Smooth muscle cell (in vitro differentiated cells): ENCODE measurements at regions not wholly inside any gene's neighbourhood (a gene's known extent, or its start where the extent isn't known, plus 50 kb on each side); places are given as distances from the start of the nearest gene placed in this dataset.

Experiments
- DNase-seq: peaks from one replicate; lab custom pipeline; 2025; ENCODE audit not compliant: unreplicated experiment; lab: John Stamatoyannopoulos, UW
- H2AFZ ChIP-seq: fragments of 200-600 bp; sonication (generic); 2 replicates; pipeline ENCODE4 v1.6.0; 2016; ENCODE audit warnings: antibody characterized with exemption, low read depth, mild to moderate bottlenecking
- H3F3A ChIP-seq: fragments of 200-600 bp; sonication (generic); 2 replicates; pipeline ENCODE4 v1.6.0; 2017; ENCODE audit warnings: antibody characterized with exemption, low read depth
- H3K27ac ChIP-seq: fragments of 200-600 bp; sonication (generic); 2 replicates; pipeline ENCODE4 v1.5.1; 2016; ENCODE audit warnings: low read depth, mild to moderate bottlenecking
- H3K27me3 ChIP-seq: fragments of 200-600 bp; sonication (generic); 2 replicates; pipeline ENCODE4 v1.6.1; 2016; ENCODE audit warnings: low read depth, mild to moderate bottlenecking
- H3K36me3 ChIP-seq: fragments of 200-600 bp; sonication (generic); 2 replicates; pipeline ENCODE4 v1.5.1; 2016; ENCODE audit warnings: low read depth
- H3K4me1 ChIP-seq: fragments of 200-600 bp; sonication (generic); 2 replicates; pipeline ENCODE4 v1.5.1; 2016; ENCODE audit warnings: low read depth
- H3K4me2 ChIP-seq: fragments of 200-600 bp; sonication (generic); 2 replicates; pipeline ENCODE4 v1.6.0; 2016; ENCODE audit warnings: mild to moderate bottlenecking
- H3K4me3 ChIP-seq: fragments of 200-600 bp; sonication (generic); 2 replicates; pipeline ENCODE4 v1.5.1; 2016; ENCODE audit warnings: mild to moderate bottlenecking
- H3K79me2 ChIP-seq: fragments of 200-600 bp; sonication (generic); 2 replicates; pipeline ENCODE4 v1.6.0; 2016; ENCODE audit warnings: low read depth, mild to moderate bottlenecking
- H3K9ac ChIP-seq: fragments of 200-600 bp; sonication (generic); 2 replicates; pipeline ENCODE4 v1.6.0; 2016; ENCODE audit warnings: low read depth
- H3K9me3 ChIP-seq: fragments of 200-600 bp; sonication (generic); replicated peaks from 2 replicates; pipeline ENCODE4 v1.5.1; 2016; ENCODE audit warnings: low read depth
- H4K20me1 ChIP-seq: fragments of 200-600 bp; sonication (generic); 2 replicates; pipeline ENCODE4 v1.6.0; 2016; ENCODE audit warnings: low read depth
- CTCF ChIP-seq: fragments of 200-600 bp; sonication (generic); IDR thresholded peaks from 2 replicates; pipeline ENCODE4 v1.5.1; 2017; ENCODE audit warnings: borderline replicate concordance, mild to moderate bottlenecking, antibody characterized with exemption; ENCODE audit not compliant: insufficient read depth, poor library complexity, severe bottlenecking
- WGBS: methylation state at CpG from one replicate; pipeline ENCODE4 v1.1.7; 2016; ENCODE audit warnings: low lambda C conversion rate; 5-methylcytosine and 5-hydroxymethylcytosine counted together

DNA sequence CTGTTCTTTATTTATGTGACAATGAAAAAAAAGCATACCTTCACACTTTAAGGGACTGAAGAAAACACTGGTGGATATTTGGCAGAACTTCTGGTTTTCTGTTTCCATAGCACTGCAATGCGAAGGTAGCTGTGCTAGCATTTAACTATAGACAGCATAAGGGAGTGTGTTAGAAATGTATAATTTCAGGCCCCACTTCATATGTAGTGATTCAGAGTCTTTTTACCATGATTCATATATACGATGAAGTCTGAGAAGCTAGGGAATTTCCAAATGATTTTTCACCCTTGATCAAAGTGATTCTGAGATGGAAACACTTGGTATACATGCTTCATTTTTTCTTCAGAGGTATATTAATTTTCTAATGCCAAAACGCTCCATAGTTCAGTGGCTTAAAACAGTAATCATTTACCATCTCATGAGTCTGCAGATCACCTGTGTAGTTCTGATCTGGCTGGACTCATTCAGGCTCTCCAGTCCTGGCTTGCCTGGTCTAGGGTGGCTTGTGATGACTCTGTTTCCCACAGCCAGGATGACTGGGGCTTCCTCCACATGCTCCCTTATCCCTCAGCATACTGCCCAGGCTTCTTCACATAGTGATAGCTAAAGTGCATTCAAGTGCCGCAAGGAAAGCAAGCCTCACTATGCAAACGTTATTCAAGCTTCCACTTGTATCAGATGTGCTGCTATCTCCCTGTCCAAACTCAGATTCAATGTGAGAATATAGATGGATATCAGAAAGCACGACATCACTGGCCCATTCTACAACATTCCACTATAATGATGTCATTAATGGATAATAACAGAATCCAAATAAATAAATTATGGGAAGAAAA, 790.1 kb downstream of the TECRL start:
- Histone ChIP-seq H3K9ac (no peak overlapping the region), H3K4me1 (no peaks in the 10 kb centered on the region), H4K20me1 (no peaks in the 10 kb centered on the region), H2AFZ (no peak overlapping the region), H3K4me2 (no peak overlapping the region), H3K9me3 (no peaks in the 10 kb centered on the region), H3F3A (no peaks in the 10 kb centered on the region), H3K4me3 (no peak overlapping the region), H3K36me3 (no peaks in the 10 kb centered on the region), H3K27me3 (no peaks in the 10 kb centered on the region), H3K27ac (no peak overlapping the region), H3K79me2 (no peaks in the 10 kb centered on the region)
- no peak for TF ChIP-seq CTCF
- DNase-seq, result no peak
- 63% methylated on average over 6 of the region's 6 CpGs for WGBS

DNA sequence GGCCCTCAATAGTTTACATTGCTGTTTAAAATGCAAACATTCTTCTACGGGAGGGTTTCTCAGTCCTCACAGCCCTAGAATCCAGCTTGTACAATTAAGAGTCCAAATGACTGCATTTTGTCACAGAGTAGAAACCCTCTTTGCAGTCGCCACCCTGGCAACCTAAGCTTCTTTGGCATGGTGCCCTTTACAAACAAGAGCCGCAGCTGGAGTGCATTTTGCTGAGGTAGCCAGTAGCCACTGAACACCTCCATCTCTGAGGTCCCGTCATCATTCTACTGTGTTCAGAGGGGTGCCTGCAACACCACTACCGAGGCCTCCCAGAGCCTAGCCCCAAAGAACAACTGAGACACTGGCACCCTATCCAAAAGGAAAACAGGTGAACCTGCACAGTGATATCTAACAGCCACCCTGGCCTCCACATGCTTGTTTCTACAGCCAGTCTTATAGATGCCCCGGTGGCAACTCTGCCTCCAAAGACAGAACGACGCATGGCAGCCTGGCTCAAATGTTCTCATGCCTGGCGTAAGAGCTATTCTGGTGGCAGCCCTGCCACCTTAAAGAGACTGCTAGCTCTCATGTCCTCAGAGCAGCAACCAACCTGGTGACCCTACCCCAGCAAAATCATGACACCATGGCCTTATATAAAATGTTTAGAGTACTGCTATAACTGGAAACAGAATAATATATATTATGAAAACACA, 801.9 kb downstream of the TECRL start:
- Histone ChIP-seq H3K36me3 (no peaks in the 10 kb centered on the region), H3K9me3 (no peaks in the 10 kb centered on the region), H3K9ac (no peak overlapping the region), H3K4me3 (no peak overlapping the region), H3K27me3 (no peaks in the 10 kb centered on the region), H3K27ac (no peak overlapping the region), H3K4me1 (no peaks in the 10 kb centered on the region), H2AFZ (no peak overlapping the region), H4K20me1 (no peaks in the 10 kb centered on the region), H3K79me2 (no peaks in the 10 kb centered on the region), H3F3A (no peaks in the 10 kb centered on the region), H3K4me2 (no peak overlapping the region)
- no peak for TF ChIP-seq CTCF
- DNase-seq, result no peak
- WGBS, result 66% methylated on average over 9 of the region's 9 CpGs

- no peak for TF ChIP-seq CTCF
- Histone ChIP-seq H3K9ac (no peak overlapping the region), H3K27ac (no peak overlapping the region), H3K9me3 (no peaks in the 10 kb centered on the region), H3K4me2 (no peak overlapping the region), H3K27me3 (no peaks in the 10 kb centered on the region), H3K4me3 (no peak overlapping the region), H3F3A (no peaks in the 10 kb centered on the region), H2AFZ (no peak overlapping the region), H3K36me3 (no peaks in the 10 kb centered on the region), H3K79me2 (no peaks in the 10 kb centered on the region), H4K20me1 (no peaks in the 10 kb centered on the region), H3K4me1 (no peaks in the 10 kb centered on the region)
- no peak for DNase-seq
- WGBS, result 54% methylated on average over 6 of the region's 6 CpGs
Observed at GRCh38 chr4:63589796-63590195, 819.5 kb downstream of the TECRL start.
